WTC11 (cell line): ENCODE measurements at regions not wholly inside any gene's neighbourhood (a gene's known extent, or its start where the extent isn't known, plus 50 kb on each side); places are given as distances from the start of the nearest gene placed in this dataset.

Source experiments
- ATAC-seq: fragments of 200-7000 bp; cut with Tn5 transposase; 2 replicates; pipeline ENCODE4 v1.10.0; 2021; ENCODE audit warnings: mild to moderate bottlenecking, moderate library complexity
- CTCF ChIA-PET: fragments of 300-600 bp; sonication (Branson Sonifier 250); formaldehyde crosslinking; loops from one replicate; lab custom pipeline; 2021; ENCODE audit warnings: antibody characterized with exemption; lab: Charles Lee
- POLR2A ChIA-PET: fragments of 350-600 bp; sonication (Branson Sonifier 250); formaldehyde crosslinking; loops from one replicate; lab custom pipeline; 2021; ENCODE audit warnings: antibody characterized with exemption; lab: Charles Lee
- DNase-seq: peaks from one replicate; pipeline ENCODE4 v3.0.0; 2021; ENCODE audit warnings: low spot score
- H3K27ac Mint-ChIP-seq: 2 replicates; pipeline ENCODE4 v1.8.0; 2021; ENCODE audit warnings: mixed read lengths
- H3K27me3 Mint-ChIP-seq: 2 replicates; pipeline ENCODE4 v1.8.0; 2021; ENCODE audit warnings: low read depth, mild to moderate bottlenecking, moderate library complexity, mixed read lengths
- H3K36me3 Mint-ChIP-seq: 2 replicates; pipeline ENCODE4 v1.8.0; 2021; ENCODE audit warnings: mixed read lengths
- H3K4me1 Mint-ChIP-seq: 2 replicates; pipeline ENCODE4 v1.8.0; 2022; ENCODE audit warnings: mixed read lengths
- H3K4me3 Mint-ChIP-seq: 2 replicates; pipeline ENCODE4 v1.8.0; 2021; ENCODE audit warnings: mild to moderate bottlenecking, moderate library complexity, mixed read lengths
- H3K9me3 Mint-ChIP-seq: 2 replicates; pipeline ENCODE4 v1.8.0; 2021; ENCODE audit warnings: mixed read lengths
- AFF4 ChIP-seq: sonication (generic); formaldehyde crosslinking; IDR thresholded peaks from 2 replicates; pipeline ENCODE4 v1.8.1; 2023; ENCODE audit warnings: mild to moderate bottlenecking, missing genetic modification reagents, borderline replicate concordance
- AR ChIP-seq: fragments of 250-450 bp; sonication (Bioruptor Pico); IDR thresholded peaks from 2 replicates; pipeline ENCODE4 v1.9.0; 2021; ENCODE audit warnings: mild to moderate bottlenecking
- ATF3 ChIP-seq: sonication (generic); formaldehyde crosslinking; conservative IDR thresholded peaks from 2 replicates; pipeline ENCODE4 v1.8.1; 2022; ENCODE audit warnings: mild to moderate bottlenecking, missing genetic modification reagents
- E2F4 ChIP-seq: sonication (generic); formaldehyde crosslinking; IDR thresholded peaks from 2 replicates; pipeline ENCODE4 v1.8.1; 2022; ENCODE audit warnings: low read depth, mild to moderate bottlenecking, moderate library complexity, missing genetic modification reagents, borderline replicate concordance
- ELF4 ChIP-seq: sonication (generic); formaldehyde crosslinking; IDR thresholded peaks from 2 replicates; pipeline ENCODE4 v1.8.1; 2022; ENCODE audit warnings: low read depth, mild to moderate bottlenecking, moderate library complexity, missing genetic modification reagents
- NFE2L1 ChIP-seq: sonication (generic); formaldehyde crosslinking; IDR thresholded peaks from 2 replicates; pipeline ENCODE4 v1.8.1; 2023; ENCODE audit warnings: missing genetic modification reagents
- PREB ChIP-seq: sonication (generic); formaldehyde crosslinking; IDR thresholded peaks from 2 replicates; pipeline ENCODE4 v1.8.1; 2022; ENCODE audit warnings: mild to moderate bottlenecking, missing genetic modification reagents, moderate library complexity, borderline replicate concordance
- SMAD4 ChIP-seq: sonication (generic); formaldehyde crosslinking; IDR thresholded peaks from 2 replicates; pipeline ENCODE4 v1.8.0; 2022; ENCODE audit warnings: mild to moderate bottlenecking, missing genetic modification reagents
- TEAD4 ChIP-seq: sonication (generic); formaldehyde crosslinking; IDR thresholded peaks from 2 replicates; pipeline ENCODE4 v1.8.0; 2022; ENCODE audit warnings: mild to moderate bottlenecking, missing genetic modification reagents
- USF2 ChIP-seq: sonication (generic); formaldehyde crosslinking; IDR thresholded peaks from 2 replicates; pipeline ENCODE4 v1.8.1; 2023; ENCODE audit warnings: mild to moderate bottlenecking, missing genetic modification reagents, moderate library complexity
- ZBTB43 ChIP-seq: sonication (generic); formaldehyde crosslinking; IDR thresholded peaks from 2 replicates; pipeline ENCODE4 v1.8.1; 2023; ENCODE audit warnings: mild to moderate bottlenecking, missing genetic modification reagents
- ZNF281 ChIP-seq: sonication (generic); formaldehyde crosslinking; IDR thresholded peaks from 2 replicates; pipeline ENCODE4 v1.8.0; 2023; ENCODE audit warnings: mild to moderate bottlenecking, missing genetic modification reagents
- ZNF317 ChIP-seq: sonication (generic); formaldehyde crosslinking; IDR thresholded peaks from 2 replicates; pipeline ENCODE4 v1.8.1; 2023; ENCODE audit warnings: low read depth, mild to moderate bottlenecking, moderate library complexity, missing genetic modification reagents, borderline replicate concordance
- ZNF512 ChIP-seq: sonication (generic); formaldehyde crosslinking; IDR thresholded peaks from 2 replicates; pipeline ENCODE4 v1.8.1; 2022; ENCODE audit warnings: missing genetic modification reagents, borderline replicate concordance
- ZSCAN18 ChIP-seq: fragments of 250-450 bp; sonication (Bioruptor Pico); IDR thresholded peaks from 2 replicates; pipeline ENCODE4 v2.1.2; 2022; ENCODE audit warnings: mild to moderate bottlenecking, moderate library complexity

GRCh38 chr1:200351425-200351824 is 58.4 kb downstream of the ZNF281 start:
- Mint-ChIP-seq H3K4me1 (peaks cover 34% of the 10 kb centered on the region), H3K27me3 (no peaks in the 10 kb centered on the region), H3K4me3 (no peak overlapping the region), H3K36me3 (no peaks in the 10 kb centered on the region), H3K9me3 (no peaks in the 10 kb centered on the region), H3K27ac (peak overlapping the region; percentile 39; the same call in 1 of the 2 replicates)
- TF ChIP-seq USF2 (CRISPR knock-in tag) (no peak), AFF4 (CRISPR knock-in tag) (no peak), ZNF317 (CRISPR knock-in tag) (no peak), ZNF281 (CRISPR knock-in tag) (no peak), PREB (no peak), SMAD4 (no peak), ZBTB43 (no peak), AR (CRISPR knock-in tag) (no peak), E2F4 (CRISPR knock-in tag) (no peak), NFE2L1 (CRISPR knock-in tag) (no peak), ZNF512 (CRISPR knock-in tag) (no peak), TEAD4 (CRISPR knock-in tag) (no peak), ZSCAN18 (no peak), ELF4 (no peak), ATF3 (CRISPR knock-in tag) (no peak)
- ChIA-PET POLR2A (no interaction called here), CTCF (no interaction called here)
- ATAC-seq (no peak), DNase-seq (no peak)
